GM06990 (cell line): ENCODE measurements at regions not wholly inside any gene's neighbourhood (a gene's known extent, or its start where the extent isn't known, plus 50 kb on each side); places are given as distances from the start of the nearest gene placed in this dataset.

ENCODE experiments used
- DNase-seq: peaks from one replicate; pipeline ENCODE4 v3.0.0-alpha.2; 2011; ENCODE audit not compliant: insufficient read length; ENCODE audit errors: extremely low read depth
- H3K27me3 ChIP-seq: replicated peaks from 2 replicates; pipeline ENCODE4 v1.6.0; 2011; ENCODE audit warnings: low read length; ENCODE audit not compliant: control insufficient read depth, insufficient read depth
- H3K36me3 ChIP-seq: 2 replicates; pipeline ENCODE4 v1.5.1; 2011; ENCODE audit warnings: low read length; ENCODE audit not compliant: control insufficient read depth, insufficient read depth
- H3K4me3 ChIP-seq: replicated peaks from 2 replicates; pipeline ENCODE4 v1.5.1; 2011; ENCODE audit warnings: low read depth, mild to moderate bottlenecking, control low read depth, low read length
- CTCF ChIP-seq: IDR thresholded peaks from 2 replicates; pipeline ENCODE4 v1.5.1; 2011; ENCODE audit warnings: low read length, control low read depth, mild to moderate bottlenecking, inconsistent platforms; ENCODE audit not compliant: insufficient read depth, poor library complexity, severe bottlenecking

GRCh38 chr1:94621395-94621794 is 79.8 kb upstream of the F3 start:
- no peak for DNase-seq
- no peak for TF ChIP-seq CTCF

GRCh38 chr1:94620345-94621031 is 78.9 kb upstream of the F3 start:
- no peak for TF ChIP-seq CTCF
- Histone ChIP-seq H3K27me3 (no peaks in the 10 kb centered on the region), H3K36me3 (no peaks in the 10 kb centered on the region), H3K4me3 (no peak overlapping the region)
- no peak for DNase-seq

More at GRCh38 chr1:94621395-94621794, 79.8 kb upstream of the F3 start:
- Histone ChIP-seq H3K36me3 (no peaks in the 10 kb centered on the region), H3K27me3 (no peaks in the 10 kb centered on the region), H3K4me3 (no peak overlapping the region)

- H3K36me3 ChIP-seq: no peaks in the 10 kb centered on the region
- DNase-seq: no peak
- no peaks in the 10 kb centered on the region for H3K27me3 ChIP-seq
- H3K4me3 ChIP-seq: no peak overlapping the region
- no peak for TF ChIP-seq CTCF
Observed at GRCh38 chr1:94619731-94620130, 78.2 kb upstream of the F3 start.

- TF ChIP-seq CTCF: no peak
- H3K4me3 ChIP-seq: no peak overlapping the region
- H3K36me3 ChIP-seq: no peaks in the 10 kb centered on the region
- no peak for DNase-seq
- no peaks in the 10 kb centered on the region for H3K27me3 ChIP-seq
Observed at GRCh38 chr1:94617957-94618739, 76.6 kb upstream of the F3 start.

- Histone ChIP-seq H3K4me3 (no peak overlapping the region), H3K36me3 (no peaks in the 10 kb centered on the region), H3K27me3 (no peaks in the 10 kb centered on the region)
- no peak for TF ChIP-seq CTCF
- no peak for DNase-seq
Observed at GRCh38 chr1:94617134-94617805, 75.7 kb upstream of the F3 start.
